GM06990 (cell line): ENCODE measurements at regions not wholly inside any gene's neighbourhood (a gene's known extent, or its start where the extent isn't known, plus 50 kb on each side); places are given as distances from the start of the nearest gene placed in this dataset.

Experiments used
- DNase-seq: peaks from one replicate; pipeline ENCODE4 v3.0.0-alpha.2; 2011; ENCODE audit not compliant: insufficient read length; ENCODE audit errors: extremely low read depth
- H3K27me3 ChIP-seq: replicated peaks from 2 replicates; pipeline ENCODE4 v1.6.0; 2011; ENCODE audit warnings: low read length; ENCODE audit not compliant: control insufficient read depth, insufficient read depth
- H3K36me3 ChIP-seq: 2 replicates; pipeline ENCODE4 v1.5.1; 2011; ENCODE audit warnings: low read length; ENCODE audit not compliant: control insufficient read depth, insufficient read depth
- H3K4me3 ChIP-seq: replicated peaks from 2 replicates; pipeline ENCODE4 v1.5.1; 2011; ENCODE audit warnings: low read depth, mild to moderate bottlenecking, control low read depth, low read length
- CTCF ChIP-seq: IDR thresholded peaks from 2 replicates; pipeline ENCODE4 v1.5.1; 2011; ENCODE audit warnings: low read length, control low read depth, mild to moderate bottlenecking, inconsistent platforms; ENCODE audit not compliant: insufficient read depth, poor library complexity, severe bottlenecking

GRCh38 chr15:47507221-47507985, 209.9 kb upstream of the SEMA6D start:
- Histone ChIP-seq H3K36me3 (no peaks in the 10 kb centered on the region), H3K27me3 (no peaks in the 10 kb centered on the region), H3K4me3 (no peak overlapping the region)
- TF ChIP-seq CTCF: no peak
- DNase-seq: no peak

- no peak for DNase-seq
- no peak for TF ChIP-seq CTCF
These were observed 206.0 kb upstream of the SEMA6D start for GRCh38 chr15:47511261-47511660.

GRCh38 chr15:47513471-47513870, 203.8 kb upstream of the SEMA6D start:
- DNase-seq: no peak
- no peaks in the 10 kb centered on the region for H3K36me3 ChIP-seq
- no peak overlapping the region for H3K4me3 ChIP-seq
- no peaks in the 10 kb centered on the region for H3K27me3 ChIP-seq
- TF ChIP-seq CTCF: no peak

More at GRCh38 chr15:47511261-47511660, 206.0 kb upstream of the SEMA6D start:
- Histone ChIP-seq H3K36me3 (no peaks in the 10 kb centered on the region), H3K27me3 (no peaks in the 10 kb centered on the region), H3K4me3 (no peak overlapping the region)

- DNase-seq: no peak
These were observed 203.1 kb upstream of the SEMA6D start for GRCh38 chr15:47514200-47514652.

GRCh38 chr15:47516558-47516957, 200.7 kb upstream of the SEMA6D start:
- Histone ChIP-seq H3K27me3 (no peaks in the 10 kb centered on the region), H3K36me3 (no peaks in the 10 kb centered on the region), H3K4me3 (no peak overlapping the region)
- DNase-seq: no peak
- TF ChIP-seq CTCF: no peak

More at GRCh38 chr15:47514200-47514652, 203.1 kb upstream of the SEMA6D start:
- no peak for TF ChIP-seq CTCF
- Histone ChIP-seq H3K27me3 (no peaks in the 10 kb centered on the region), H3K4me3 (no peak overlapping the region), H3K36me3 (no peaks in the 10 kb centered on the region)
